Fibroblast of villous mesenchyme (primary cell): ENCODE measurements at regions not wholly inside any gene's neighbourhood (a gene's known extent, or its start where the extent isn't known, plus 50 kb on each side); places are given as distances from the start of the nearest gene placed in this dataset.
A peak's percentile ranks its signal among the peaks of the same experiment; 100 is the strongest.

Experiments
- DNase-seq: peaks from one replicate; pipeline ENCODE4 v3.0.0-alpha.2; 2010; ENCODE audit warnings: low read depth
- H3K4me3 ChIP-seq: 2 replicates; pipeline ENCODE4 v1.5.1; 2011; ENCODE audit warnings: low read depth, mild to moderate bottlenecking, low read length
- CTCF ChIP-seq: IDR thresholded peaks from 2 replicates; pipeline ENCODE4 v1.5.1; 2012; ENCODE audit warnings: low read depth, mild to moderate bottlenecking, low read length; ENCODE audit not compliant: insufficient read depth
- small RNA-seq: library from RNA; depleted of rRNA; stranded (forward); fragments of <200 nt; gene quantifications from one replicate; pipeline ENCODE3, GENCODE V24; 2012

DNA sequence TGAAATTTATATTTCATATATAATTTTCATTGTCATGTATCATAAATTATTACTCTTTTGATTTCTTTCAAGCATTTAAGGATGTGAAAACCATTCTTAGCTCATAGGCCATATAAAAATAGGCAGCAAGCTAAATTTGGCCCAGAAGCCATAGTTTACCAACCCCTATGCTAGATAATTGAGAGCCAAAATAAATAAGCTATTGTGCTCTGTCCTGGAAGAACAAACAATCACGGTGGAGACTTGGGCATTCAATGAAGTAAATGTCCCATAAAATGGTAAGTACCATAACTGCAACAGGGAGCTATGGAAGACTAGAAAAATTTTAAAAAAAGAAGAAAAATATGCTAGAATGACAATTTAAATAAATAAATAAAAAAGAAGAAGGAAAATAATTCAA is 60.9 kb upstream of the PACRGL start:
- TF ChIP-seq CTCF: no peak
- no peak for DNase-seq
- H3K4me3 ChIP-seq: no peak overlapping the region

GRCh38 chr4:20640989-20641388 is 59.3 kb upstream of the PACRGL start:
- DNase-seq: no peak
- no peak overlapping the region for H3K4me3 ChIP-seq
- no peak for TF ChIP-seq CTCF

GRCh38 chr4:20641976-20642375 is 58.3 kb upstream of the PACRGL start:
- no peak overlapping the region for H3K4me3 ChIP-seq
- no peak for DNase-seq
- TF ChIP-seq CTCF: no peak

GRCh38 chr4:20643631-20644030 is 56.6 kb upstream of the PACRGL start:
- no peak for TF ChIP-seq CTCF
- H3K4me3 ChIP-seq: no peak overlapping the region
- DNase-seq: no peak

DNA sequence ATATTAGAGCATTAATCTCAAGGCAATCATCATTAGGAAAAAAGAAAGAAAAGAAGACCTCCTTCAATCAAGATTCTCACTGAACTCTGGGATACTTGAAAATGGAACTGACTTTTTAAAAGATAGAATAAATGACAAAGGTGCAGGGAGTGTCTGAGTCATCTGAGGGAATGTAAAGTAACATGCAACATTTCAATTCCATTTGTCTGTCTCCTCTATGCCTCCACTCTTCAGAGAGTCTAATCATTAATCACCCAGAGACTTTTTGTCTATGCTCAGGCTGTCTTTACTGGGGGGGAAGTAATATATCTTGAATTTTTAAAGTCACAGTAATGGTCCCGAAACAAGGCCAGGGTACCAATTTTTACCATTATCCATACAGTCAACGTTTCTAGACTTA is 55.0 kb upstream of the PACRGL start:
- TF ChIP-seq CTCF: no peak
- no peak overlapping the region for H3K4me3 ChIP-seq
- no peak for DNase-seq

DNA sequence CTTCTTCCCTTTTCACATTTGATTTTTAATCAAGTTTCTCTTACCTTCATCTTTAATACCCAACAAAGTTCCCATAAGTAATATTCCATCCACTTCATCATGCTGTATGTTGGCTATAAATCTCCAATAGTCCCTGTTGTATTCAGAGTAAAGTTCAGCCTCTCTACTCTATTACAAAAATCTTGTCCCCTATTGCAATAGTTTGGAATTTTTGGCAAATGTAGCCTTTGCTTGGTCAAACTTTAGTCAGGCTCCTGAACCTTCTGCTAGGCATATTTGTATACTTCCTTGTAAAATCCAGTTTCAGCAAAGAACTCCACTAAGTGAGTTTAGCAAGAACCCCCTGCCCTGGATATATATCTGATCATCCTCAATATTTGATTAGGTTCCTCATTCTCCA is 54.0 kb upstream of the PACRGL start:
- TF ChIP-seq CTCF: no peak
- no peak for DNase-seq
- no peak overlapping the region for H3K4me3 ChIP-seq

Small RNA genes lying in the stretch of these regions (small RNA-seq; reads per million reads assigned to genes)
- 7.5 reads per million, percentile 87 among the genes with 10 or more reads in this experiment for gene MIR218-1
